OCI-LY3 (cell line): ENCODE measurements at regions not wholly inside any gene's neighbourhood (a gene's known extent, or its start where the extent isn't known, plus 50 kb on each side); places are given as distances from the start of the nearest gene placed in this dataset.

Experiments
- H2AFZ ChIP-seq: fragments of 200-600, 300-600 bp; shearing (Covaris generic); 2 replicates; pipeline ENCODE4 v1.6.0; 2014; ENCODE audit warnings: antibody characterized with exemption, low read depth, low read length
- H3K27ac ChIP-seq: fragments of 200-600, 300-600 bp; sonication (generic); 2 replicates; pipeline ENCODE4 v1.5.1; 2014; ENCODE audit warnings: mild to moderate bottlenecking, low read length, moderate library complexity, mixed read lengths
- H3K27me3 ChIP-seq: fragments of 200-600, 300-600 bp; sonication (generic); 2 replicates; pipeline ENCODE4 v1.6.1; 2014; ENCODE audit warnings: low read depth, low read length, mixed read lengths
- H3K36me3 ChIP-seq: fragments of 200-600, 300-600 bp; sonication (generic); replicated peaks from 2 replicates; pipeline ENCODE3; 2014; ENCODE audit warnings: low read depth, low read length, mixed read lengths
- H3K4me1 ChIP-seq: fragments of 300-600, 200-600 bp; sonication (generic); 2 replicates; pipeline ENCODE4 v1.6.1; 2014; ENCODE audit warnings: low read length, mixed read lengths
- H3K4me2 ChIP-seq: fragments of 200-600, 300-600 bp; sonication (generic); 2 replicates; pipeline ENCODE4 v1.6.1; 2014; ENCODE audit warnings: low read length, mixed read lengths
- H3K4me3 ChIP-seq: fragments of 300-600, 200-600 bp; sonication (generic); 2 replicates; pipeline ENCODE4 v1.5.1; 2014; ENCODE audit warnings: antibody characterized with exemption, mild to moderate bottlenecking, low read length, moderate library complexity
- H3K79me2 ChIP-seq: fragments of 300-600, 200-600 bp; shearing (Covaris generic); 2 replicates; pipeline ENCODE4 v1.6.1; 2014; ENCODE audit warnings: mild to moderate bottlenecking, low read length, mixed read lengths
- H3K9ac ChIP-seq: fragments of 300-600, 200-600 bp; shearing (Covaris generic); 2 replicates; pipeline ENCODE4 v1.6.0; 2014; ENCODE audit warnings: mild to moderate bottlenecking, low read length, moderate library complexity
- H3K9me3 ChIP-seq: fragments of 200-600, 300-600 bp; shearing (Covaris generic); 2 replicates; pipeline ENCODE4 v1.6.1; 2014; ENCODE audit warnings: low read length, mixed read lengths; ENCODE audit not compliant: insufficient read depth
- H4K20me1 ChIP-seq: fragments of 200-600, 300-600 bp; sonication (generic); 2 replicates; pipeline ENCODE4 v1.6.1; 2016; ENCODE audit warnings: low read length, mixed read lengths; ENCODE audit not compliant: insufficient read depth
- CTCF ChIP-seq: fragments of 200-600, 300-600 bp; sonication (generic); IDR thresholded peaks from 2 replicates; pipeline ENCODE4 v1.5.1; 2014; ENCODE audit warnings: antibody characterized with exemption, low read length, low read depth
- EZH2phosphoT487 ChIP-seq: fragments of 200-600 bp; shearing (Covaris generic); IDR thresholded peaks from 2 replicates; pipeline ENCODE4 v1.6.1; 2018; ENCODE audit warnings: antibody characterized with exemption, mixed run types, low read depth

- Histone ChIP-seq H3K36me3 (no peaks in the 10 kb centered on the region), H2AFZ (no peak overlapping the region), H3K4me1 (peaks cover 3% of the 10 kb centered on the region; the same call in 1 of the 2 replicates), H3K4me2 (no peak overlapping the region), H3K27ac (no peak overlapping the region), H3K27me3 (peaks cover 10% of the 10 kb centered on the region; the same call in 1 of the 2 replicates), H4K20me1 (no peaks in the 10 kb centered on the region), H3K9me3 (no peaks in the 10 kb centered on the region), H3K79me2 (no peaks in the 10 kb centered on the region), H3K4me3 (no peak overlapping the region), H3K9ac (no peak overlapping the region)
- TF ChIP-seq EZH2phosphoT487 (no peak), CTCF (no peak)
Observed at GRCh38 chr5:68445257-68446069, 229.9 kb downstream of the PIK3R1 start.

- Histone ChIP-seq H2AFZ (no peak overlapping the region), H3K27me3 (peaks cover 10% of the 10 kb centered on the region; the same call in 1 of the 2 replicates), H3K4me1 (peaks cover 3% of the 10 kb centered on the region; the same call in 1 of the 2 replicates), H4K20me1 (no peaks in the 10 kb centered on the region), H3K79me2 (no peaks in the 10 kb centered on the region), H3K27ac (no peak overlapping the region), H3K9ac (no peak overlapping the region), H3K4me3 (no peak overlapping the region), H3K4me2 (no peak overlapping the region), H3K36me3 (no peaks in the 10 kb centered on the region), H3K9me3 (no peaks in the 10 kb centered on the region)
- no peak for TF ChIP-seq EZH2phosphoT487
- no peak for TF ChIP-seq CTCF
Observed at GRCh38 chr5:68446070-68446357, 230.5 kb downstream of the PIK3R1 start.

- Histone ChIP-seq H3K27ac (no peak overlapping the region), H3K9ac (no peak overlapping the region), H3K4me3 (no peak overlapping the region), H3K36me3 (no peaks in the 10 kb centered on the region), H3K9me3 (no peaks in the 10 kb centered on the region), H3K4me2 (no peak overlapping the region), H3K79me2 (no peaks in the 10 kb centered on the region), H2AFZ (no peak overlapping the region), H4K20me1 (no peaks in the 10 kb centered on the region), H3K27me3 (peaks cover 10% of the 10 kb centered on the region; the same call in 1 of the 2 replicates), H3K4me1 (peaks cover 3% of the 10 kb centered on the region; the same call in 1 of the 2 replicates)
- TF ChIP-seq EZH2phosphoT487 (no peak), CTCF (no peak)
Observed at GRCh38 chr5:68446487-68446894, 230.9 kb downstream of the PIK3R1 start.

- no peaks in the 10 kb centered on the region for H4K20me1 ChIP-seq
- no peak overlapping the region for H3K27ac ChIP-seq
- H3K9me3 ChIP-seq = no peaks in the 10 kb centered on the region
- peaks cover 10% of the 10 kb centered on the region; the same call in 1 of the 2 replicates for H3K27me3 ChIP-seq
- H3K4me3 ChIP-seq = no peak overlapping the region
- no peak overlapping the region for H3K4me2 ChIP-seq
- no peak overlapping the region for H2AFZ ChIP-seq
- no peaks in the 10 kb centered on the region for H3K36me3 ChIP-seq
- peaks cover 3% of the 10 kb centered on the region; the same call in 1 of the 2 replicates for H3K4me1 ChIP-seq
- H3K9ac ChIP-seq = no peak overlapping the region
- H3K79me2 ChIP-seq = no peaks in the 10 kb centered on the region
- TF ChIP-seq EZH2phosphoT487 (no peak), CTCF (no peak)
Observed at GRCh38 chr5:68447136-68447929, 231.8 kb downstream of the PIK3R1 start.
